ENCODE measurements at regions not wholly inside any gene's neighbourhood (a gene's known extent, or its start where the extent isn't known, plus 50 kb on each side); places are given as distances from the start of the nearest gene placed in this dataset.
A peak's percentile ranks its signal among the peaks of the same experiment; 100 is the strongest.
"Not testable (repeated sequence)": the region's sequence is repeated elsewhere in the genome, so short reads cannot be mapped to it uniquely, and the experiment has no call there.

GRCh38 chr10:78338717-78339116 is 305.1 kb downstream of the RPS24 start:
- Mint-ChIP-seq H3K27me3 (peaks cover 5 to 26% (median 10%) of the 10 kb centered on the region in 3 donors), H3K9me3 (peaks cover 0 to 4% (median 0%) of the 10 kb centered on the region in 7 donors), H3K36me3 (no peaks in the 10 kb centered on the region), H3K4me3 (no peak overlapping the region), H3K27ac (no peak overlapping the region), H3K4me1 (no peaks in the 10 kb centered on the region)
- ATAC-seq (ENCODE audit: low read depth in 2 of 2) (no peak), DNase-seq (no peak)

GRCh38 chr10:78339251-78339650 is 305.6 kb downstream of the RPS24 start:
- no peak for DNase-seq
- Mint-ChIP-seq H3K27ac (no peak overlapping the region), H3K36me3 (no peaks in the 10 kb centered on the region), H3K9me3 (peaks cover 0 to 4% (median 0%) of the 10 kb centered on the region in 7 donors), H3K27me3 (peaks cover 5 to 25% (median 15%) of the 10 kb centered on the region in 3 donors), H3K4me1 (no peaks in the 10 kb centered on the region), H3K4me3 (no peak overlapping the region)
- ATAC-seq (ENCODE audit: low read depth in 2 of 2) = no peak

GRCh38 chr10:78341953-78342614 is 308.4 kb downstream of the RPS24 start:
- Mint-ChIP-seq H3K4me3 (no peak overlapping the region), H3K27ac (no peak overlapping the region), H3K4me1 (no peaks in the 10 kb centered on the region), H3K9me3 (peaks cover 0 to 4% (median 0%) of the 10 kb centered on the region in 7 donors), H3K27me3 (peaks cover 11 to 20% (median 17%) of the 10 kb centered on the region in 3 donors), H3K36me3 (no peaks in the 10 kb centered on the region)
- no peak for ATAC-seq (ENCODE audit: low read depth in 2 of 2)
- no peak for DNase-seq

GRCh38 chr10:78342827-78343653 is 309.4 kb downstream of the RPS24 start:
- ATAC-seq (ENCODE audit: low read depth in 2 of 2) (no peak), DNase-seq (no peak)
- H3K9me3 Mint-ChIP-seq = peaks cover 0 to 4% (median 0%) of the 10 kb centered on the region in 7 donors

GRCh38 chr10:78344257-78344656 is 310.6 kb downstream of the RPS24 start:
- peaks cover 7 to 18% (median 10%) of the 10 kb centered on the region in 3 donors for H3K27me3 Mint-ChIP-seq
- not testable (repeated sequence) for DNase-seq; ATAC-seq (ENCODE audit: low read depth in 2 of 2); H3K4me1 Mint-ChIP-seq; H3K9me3 Mint-ChIP-seq; H3K4me3 Mint-ChIP-seq; H3K27ac Mint-ChIP-seq; H3K36me3 Mint-ChIP-seq

More at GRCh38 chr10:78342827-78343653, 309.4 kb downstream of the RPS24 start:
- Mint-ChIP-seq H3K27ac (peak overlapping the region in 1 of 6 donors; percentile 73), H3K4me1 (no peaks in the 10 kb centered on the region), H3K4me3 (no peak overlapping the region), H3K36me3 (no peaks in the 10 kb centered on the region), H3K27me3 (peaks cover 11 to 26% (median 22%) of the 10 kb centered on the region in 3 donors)

- H3K27ac Mint-ChIP-seq; H3K9me3 Mint-ChIP-seq; H3K4me1 Mint-ChIP-seq; H3K4me3 Mint-ChIP-seq; H3K36me3 Mint-ChIP-seq; DNase-seq; ATAC-seq (ENCODE audit: low read depth in 2 of 2): not testable (repeated sequence)
- peaks cover 6 to 26% (median 17%) of the 10 kb centered on the region in 3 donors for H3K27me3 Mint-ChIP-seq
Observed at GRCh38 chr10:78345515-78345914, 311.9 kb downstream of the RPS24 start.

- Mint-ChIP-seq H3K27me3 (peaks cover 15 to 29% (median 28%) of the 10 kb centered on the region in 3 donors), H3K4me1 (no peaks in the 10 kb centered on the region), H3K36me3 (no peaks in the 10 kb centered on the region), H3K27ac (no peak overlapping the region), H3K9me3 (peaks cover 0 to 2% (median 0%) of the 10 kb centered on the region in 7 donors), H3K4me3 (no peak overlapping the region)
- ATAC-seq (ENCODE audit: low read depth in 2 of 2) (no peak), DNase-seq (no peak)
Observed at GRCh38 chr10:78346721-78347120, 313.1 kb downstream of the RPS24 start.

- Mint-ChIP-seq H3K4me3 (no peak overlapping the region), H3K27me3 (peaks cover 18 to 41% (median 37%) of the 10 kb centered on the region in 3 donors), H3K27ac (no peak overlapping the region), H3K4me1 (no peaks in the 10 kb centered on the region), H3K9me3 (peaks cover 0 to 2% (median 0%) of the 10 kb centered on the region in 7 donors), H3K36me3 (no peaks in the 10 kb centered on the region)
- no peak for ATAC-seq (ENCODE audit: low read depth in 2 of 2)
- no peak for DNase-seq
Observed at GRCh38 chr10:78348411-78349164, 314.9 kb downstream of the RPS24 start.

GRCh38 chr10:78349165-78349516 is 315.5 kb downstream of the RPS24 start:
- DNase-seq (no peak), ATAC-seq (ENCODE audit: low read depth in 2 of 2) (no peak)
- Mint-ChIP-seq H3K27me3 (peaks cover 23 to 42% (median 34%) of the 10 kb centered on the region in 3 donors), H3K9me3 (peaks cover 0 to 2% (median 0%) of the 10 kb centered on the region in 7 donors), H3K4me1 (no peaks in the 10 kb centered on the region), H3K4me3 (no peak overlapping the region), H3K27ac (no peak overlapping the region), H3K36me3 (no peaks in the 10 kb centered on the region)

GRCh38 chr10:78349911-78350663 is 316.4 kb downstream of the RPS24 start:
- H3K4me3 Mint-ChIP-seq = no peak overlapping the region
- no peaks in the 10 kb centered on the region for H3K4me1 Mint-ChIP-seq
- no peaks in the 10 kb centered on the region for H3K9me3 Mint-ChIP-seq
- H3K27ac Mint-ChIP-seq = no peak overlapping the region
- H3K36me3 Mint-ChIP-seq = no peaks in the 10 kb centered on the region
- no peak for ATAC-seq (ENCODE audit: low read depth in 2 of 2)
- H3K27me3 Mint-ChIP-seq = peaks cover 18 to 42% (median 32%) of the 10 kb centered on the region in 3 donors
- no peak for DNase-seq

GRCh38 chr10:78351283-78351682 is 317.6 kb downstream of the RPS24 start:
- peaks cover 17 to 42% (median 32%) of the 10 kb centered on the region in 3 donors for H3K27me3 Mint-ChIP-seq
- DNase-seq = no peak
- ATAC-seq (ENCODE audit: low read depth in 2 of 2) = no peak
- no peak overlapping the region for H3K4me3 Mint-ChIP-seq
- no peak overlapping the region for H3K27ac Mint-ChIP-seq
- H3K9me3 Mint-ChIP-seq = no peaks in the 10 kb centered on the region
- no peaks in the 10 kb centered on the region for H3K4me1 Mint-ChIP-seq
- no peaks in the 10 kb centered on the region for H3K36me3 Mint-ChIP-seq

GRCh38 chr10:78351809-78352208 is 318.1 kb downstream of the RPS24 start:
- peaks cover 17 to 42% (median 32%) of the 10 kb centered on the region in 3 donors for H3K27me3 Mint-ChIP-seq
- H3K4me3 Mint-ChIP-seq = no peak overlapping the region
- H3K9me3 Mint-ChIP-seq = no peaks in the 10 kb centered on the region
- no peak for ATAC-seq (ENCODE audit: low read depth in 2 of 2)
- DNase-seq = no peak
- H3K27ac Mint-ChIP-seq = no peak overlapping the region
- H3K4me1 Mint-ChIP-seq = no peaks in the 10 kb centered on the region
- no peaks in the 10 kb centered on the region for H3K36me3 Mint-ChIP-seq

GRCh38 chr10:78353636-78354035 is 320.0 kb downstream of the RPS24 start:
- ATAC-seq (ENCODE audit: low read depth in 2 of 2) (no peak), DNase-seq (no peak)
- Mint-ChIP-seq H3K4me1 (no peaks in the 10 kb centered on the region), H3K9me3 (no peaks in the 10 kb centered on the region), H3K4me3 (no peak overlapping the region), H3K27me3 (peaks cover 17 to 42% (median 26%) of the 10 kb centered on the region in 3 donors), H3K27ac (no peak overlapping the region), H3K36me3 (no peaks in the 10 kb centered on the region)

All from naive B cell (primary cell).